ENCODE measurements at regions not wholly inside any gene's neighbourhood (a gene's known extent, or its start where the extent isn't known, plus 50 kb on each side); places are given as distances from the start of the nearest gene placed in this dataset.
A peak's percentile ranks its signal among the peaks of the same experiment; 100 is the strongest.

DNA sequence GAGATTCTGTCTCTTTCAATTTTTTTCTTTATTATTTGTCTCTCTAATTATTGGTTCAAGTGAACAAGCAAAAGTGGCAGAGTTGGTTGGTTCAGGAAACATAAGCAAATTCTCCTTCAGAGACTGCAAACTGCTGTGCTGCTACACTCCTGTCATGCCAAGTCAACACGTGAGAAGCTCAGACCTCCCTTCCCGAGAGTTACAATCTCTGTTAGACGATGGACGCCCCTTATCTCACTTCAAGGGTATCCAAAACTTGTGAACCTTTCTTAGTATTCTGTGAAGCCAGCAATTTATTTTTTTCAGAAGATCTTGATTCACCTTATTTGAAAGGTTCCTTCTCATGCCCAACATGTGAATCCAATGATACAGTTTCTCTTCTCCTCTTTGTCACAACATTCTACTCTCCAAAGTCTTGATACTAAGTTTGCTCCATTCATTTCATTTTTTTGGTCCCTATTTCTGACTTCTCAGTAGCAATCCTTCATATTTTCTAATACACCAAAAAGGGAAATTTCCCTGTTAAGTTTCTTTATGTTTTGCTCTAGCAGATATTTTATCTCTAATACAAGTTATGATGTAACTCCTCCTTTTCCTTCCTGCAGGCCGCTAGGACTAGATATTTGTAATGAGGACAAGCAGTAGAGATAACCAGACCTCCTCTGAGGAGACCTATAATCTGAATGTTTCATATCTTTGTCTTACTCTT is 448.8 kb upstream of the CITED2 start (continued):
- TF ChIP-seq TRIM24 (IDR thresholded peaks at IDR 0.05): peak; percentile 79 to 83
- no peak for TF ChIP-seq HMGN3 (IDR thresholded peaks at IDR 0.05; ENCODE audit: borderline replicate concordance, extremely low read depth, insufficient read length, low read depth, low read length)
- no peak for TF ChIP-seq RBM25 (IDR thresholded peaks at IDR 0.05; ENCODE audit: low read depth, low read length, severe bottlenecking)
- no peak for TF ChIP-seq POLR2A (conservative IDR thresholded peaks at IDR 0.05)
- TF ChIP-seq DDX20 (tag; IDR thresholded peaks at IDR 0.05; ENCODE audit: low read depth): no peak
- no peak for TF ChIP-seq TAF15 (IDR thresholded peaks at IDR 0.05; ENCODE audit: low read depth, low read length)
- TF ChIP-seq FOXK1 (CRISPR knock-in tag; IDR thresholded peaks at IDR 0.05; ENCODE audit: borderline replicate concordance): no peak
- no peak for TF ChIP-seq ZNF707 (CRISPR knock-in tag; conservative IDR thresholded peaks at IDR 0.05)
- TF ChIP-seq ZEB2 (IDR thresholded peaks at IDR 0.05): no peak
- TF ChIP-seq ZKSCAN8 (CRISPR knock-in tag; IDR thresholded peaks at IDR 0.05): no peak
- TF ChIP-seq SRSF7 (optimal IDR thresholded peaks at IDR 0.05; ENCODE audit: low read depth, low read length): no peak
- TF ChIP-seq CBFA2T3 (IDR thresholded peaks at IDR 0.05): peak; percentile 88
- peak; percentile 60; the same call in 1 of the 2 replicates for TF ChIP-seq STAT5A (IDR thresholded peaks at IDR 0.05; ENCODE audit: borderline replicate concordance, low read length)
- TF ChIP-seq, protein P1, sequence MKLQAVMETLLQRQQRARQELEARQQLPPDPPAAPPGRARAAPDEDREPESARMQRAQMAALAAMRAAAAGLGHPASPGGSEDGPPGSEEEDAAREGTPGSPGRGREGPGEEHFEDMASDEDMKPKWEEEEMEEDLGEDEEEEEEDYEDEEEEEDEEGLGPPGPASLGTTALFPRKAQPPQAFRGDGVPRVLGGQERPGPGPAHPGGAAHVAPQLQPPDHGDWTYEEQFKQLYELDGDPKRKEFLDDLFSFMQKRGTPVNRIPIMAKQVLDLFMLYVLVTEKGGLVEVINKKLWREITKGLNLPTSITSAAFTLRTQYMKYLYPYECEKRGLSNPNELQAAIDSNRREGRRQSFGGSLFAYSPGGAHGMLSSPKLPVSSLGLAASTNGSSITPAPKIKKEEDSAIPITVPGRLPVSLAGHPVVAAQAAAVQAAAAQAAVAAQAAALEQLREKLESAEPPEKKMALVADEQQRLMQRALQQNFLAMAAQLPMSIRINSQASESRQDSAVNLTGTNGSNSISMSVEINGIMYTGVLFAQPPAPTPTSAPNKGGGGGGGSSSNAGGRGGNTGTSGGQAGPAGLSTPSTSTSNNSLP (IDR thresholded peaks at IDR 0.05; ENCODE audit: borderline replicate concordance, low read depth, low read length): peak; percentile 41
- TF ChIP-seq, protein P2, sequence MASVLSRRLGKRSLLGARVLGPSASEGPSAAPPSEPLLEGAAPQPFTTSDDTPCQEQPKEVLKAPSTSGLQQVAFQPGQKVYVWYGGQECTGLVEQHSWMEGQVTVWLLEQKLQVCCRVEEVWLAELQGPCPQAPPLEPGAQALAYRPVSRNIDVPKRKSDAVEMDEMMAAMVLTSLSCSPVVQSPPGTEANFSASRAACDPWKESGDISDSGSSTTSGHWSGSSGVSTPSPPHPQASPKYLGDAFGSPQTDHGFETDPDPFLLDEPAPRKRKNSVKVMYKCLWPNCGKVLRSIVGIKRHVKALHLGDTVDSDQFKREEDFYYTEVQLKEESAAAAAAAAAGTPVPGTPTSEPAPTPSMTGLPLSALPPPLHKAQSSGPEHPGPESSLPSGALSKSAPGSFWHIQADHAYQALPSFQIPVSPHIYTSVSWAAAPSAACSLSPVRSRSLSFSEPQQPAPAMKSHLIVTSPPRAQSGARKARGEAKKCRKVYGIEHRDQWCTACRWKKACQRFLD (CRISPR knock-in tag; IDR thresholded peaks at IDR 0.05): no peak
- TF ChIP-seq, protein P3, sequence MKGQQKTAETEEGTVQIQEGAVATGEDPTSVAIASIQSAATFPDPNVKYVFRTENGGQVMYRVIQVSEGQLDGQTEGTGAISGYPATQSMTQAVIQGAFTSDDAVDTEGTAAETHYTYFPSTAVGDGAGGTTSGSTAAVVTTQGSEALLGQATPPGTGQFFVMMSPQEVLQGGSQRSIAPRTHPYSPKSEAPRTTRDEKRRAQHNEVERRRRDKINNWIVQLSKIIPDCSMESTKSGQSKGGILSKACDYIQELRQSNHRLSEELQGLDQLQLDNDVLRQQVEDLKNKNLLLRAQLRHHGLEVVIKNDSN (CRISPR knock-in tag; IDR thresholded peaks at IDR 0.05): no peak
- TF ChIP-seq, protein P4, sequence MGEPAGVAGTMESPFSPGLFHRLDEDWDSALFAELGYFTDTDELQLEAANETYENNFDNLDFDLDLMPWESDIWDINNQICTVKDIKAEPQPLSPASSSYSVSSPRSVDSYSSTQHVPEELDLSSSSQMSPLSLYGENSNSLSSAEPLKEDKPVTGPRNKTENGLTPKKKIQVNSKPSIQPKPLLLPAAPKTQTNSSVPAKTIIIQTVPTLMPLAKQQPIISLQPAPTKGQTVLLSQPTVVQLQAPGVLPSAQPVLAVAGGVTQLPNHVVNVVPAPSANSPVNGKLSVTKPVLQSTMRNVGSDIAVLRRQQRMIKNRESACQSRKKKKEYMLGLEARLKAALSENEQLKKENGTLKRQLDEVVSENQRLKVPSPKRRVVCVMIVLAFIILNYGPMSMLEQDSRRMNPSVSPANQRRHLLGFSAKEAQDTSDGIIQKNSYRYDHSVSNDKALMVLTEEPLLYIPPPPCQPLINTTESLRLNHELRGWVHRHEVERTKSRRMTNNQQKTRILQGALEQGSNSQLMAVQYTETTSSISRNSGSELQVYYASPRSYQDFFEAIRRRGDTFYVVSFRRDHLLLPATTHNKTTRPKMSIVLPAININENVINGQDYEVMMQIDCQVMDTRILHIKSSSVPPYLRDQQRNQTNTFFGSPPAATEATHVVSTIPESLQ (CRISPR knock-in tag; IDR thresholded peaks at IDR 0.05): no peak
- TF ChIP-seq TEAD4 (IDR thresholded peaks at IDR 0.05; ENCODE audit: low read length): peak; percentile 88
- no peak for TF ChIP-seq TEAD4 (CRISPR knock-in tag; IDR thresholded peaks at IDR 0.05; ENCODE audit: borderline replicate concordance)
- no peak for TF ChIP-seq POLR2B (IDR thresholded peaks at IDR 0.05; ENCODE audit: low read depth, partially characterized antibody)
- TF ChIP-seq GABPA (tag; conservative IDR thresholded peaks at IDR 0.05; ENCODE audit: low read depth): no peak
- TF ChIP-seq HOXB6 (CRISPR knock-in tag; IDR thresholded peaks at IDR 0.05; ENCODE audit: borderline replicate concordance): no peak
- peak; percentile 88 for TF ChIP-seq ARID1B (IDR thresholded peaks at IDR 0.05)
- TF ChIP-seq POLR3G (IDR thresholded peaks at IDR 0.05; ENCODE audit: extremely low read depth, insufficient read length, insufficient replicate concordance): no peak
- TF ChIP-seq NFXL1 (CRISPR knock-in tag; IDR thresholded peaks at IDR 0.05): no peak

All from K562 (cell line).